ENCODE measurements at regions not wholly inside any gene's neighbourhood (a gene's known extent, or its start where the extent isn't known, plus 50 kb on each side); places are given as distances from the start of the nearest gene placed in this dataset.

GRCh38 chr7:17516771-17517170, 218.3 kb downstream of the AHR start:
- Mint-ChIP-seq H3K4me1 (peaks cover 4% of the 10 kb centered on the region), H3K27me3 (ENCODE audit: low read depth) (no peaks in the 10 kb centered on the region), H3K9me3 (peaks cover 4% of the 10 kb centered on the region), H3K36me3 (ENCODE audit: low read depth) (no peaks in the 10 kb centered on the region), H3K27ac (ENCODE audit: unreplicated experiment) (no peak overlapping the region), H3K4me3 (no peak overlapping the region)
- no peak for DNase-seq (ENCODE audit: low read depth, low spot score)
- no peak for TF ChIP-seq CTCF (conservative IDR thresholded peaks at IDR 0.05)

GRCh38 chr7:17520941-17521340, 222.5 kb downstream of the AHR start:
- TF ChIP-seq CTCF (conservative IDR thresholded peaks at IDR 0.05), result no peak
- no peaks in the 10 kb centered on the region for H3K27me3 Mint-ChIP-seq (ENCODE audit: low read depth)
- H3K36me3 Mint-ChIP-seq (ENCODE audit: low read depth), result no peaks in the 10 kb centered on the region
- no peak overlapping the region for H3K27ac Mint-ChIP-seq (ENCODE audit: unreplicated experiment)
- peaks cover 4% of the 10 kb centered on the region for H3K9me3 Mint-ChIP-seq
- H3K4me1 Mint-ChIP-seq, result peaks cover 8% of the 10 kb centered on the region
- no peak for DNase-seq (ENCODE audit: low read depth, low spot score)
- H3K4me3 Mint-ChIP-seq, result no peak overlapping the region

- H3K27me3 Mint-ChIP-seq (ENCODE audit: low read depth), result no peaks in the 10 kb centered on the region
- H3K4me1 Mint-ChIP-seq, result peaks cover 8% of the 10 kb centered on the region
- H3K9me3 Mint-ChIP-seq, result peaks cover 4% of the 10 kb centered on the region
- H3K4me3 Mint-ChIP-seq, result no peak overlapping the region
- no peak for TF ChIP-seq CTCF (conservative IDR thresholded peaks at IDR 0.05)
- DNase-seq (ENCODE audit: low read depth, low spot score), result no peak
- no peak overlapping the region for H3K27ac Mint-ChIP-seq (ENCODE audit: unreplicated experiment)
- no peaks in the 10 kb centered on the region for H3K36me3 Mint-ChIP-seq (ENCODE audit: low read depth)
Measured at GRCh38 chr7:17521437-17521836, 223.0 kb downstream of the AHR start.

- H3K27ac Mint-ChIP-seq (ENCODE audit: unreplicated experiment), result no peak overlapping the region
- H3K27me3 Mint-ChIP-seq (ENCODE audit: low read depth), result no peaks in the 10 kb centered on the region
- H3K4me1 Mint-ChIP-seq, result peaks cover 8% of the 10 kb centered on the region
- no peak for TF ChIP-seq CTCF (conservative IDR thresholded peaks at IDR 0.05)
- no peaks in the 10 kb centered on the region for H3K36me3 Mint-ChIP-seq (ENCODE audit: low read depth)
- no peak overlapping the region for H3K4me3 Mint-ChIP-seq
- no peak for DNase-seq (ENCODE audit: low read depth, low spot score)
- peaks cover 5% of the 10 kb centered on the region for H3K9me3 Mint-ChIP-seq
Measured at GRCh38 chr7:17523813-17524739, 225.6 kb downstream of the AHR start.

GRCh38 chr7:17524746-17525145, 226.3 kb downstream of the AHR start:
- TF ChIP-seq CTCF (conservative IDR thresholded peaks at IDR 0.05), result no peak
- H3K4me1 Mint-ChIP-seq, result peaks cover 8% of the 10 kb centered on the region
- H3K36me3 Mint-ChIP-seq (ENCODE audit: low read depth), result no peaks in the 10 kb centered on the region
- no peak for DNase-seq (ENCODE audit: low read depth, low spot score)
- no peak overlapping the region for H3K4me3 Mint-ChIP-seq
- no peaks in the 10 kb centered on the region for H3K27me3 Mint-ChIP-seq (ENCODE audit: low read depth)
- H3K9me3 Mint-ChIP-seq, result peaks cover 6% of the 10 kb centered on the region
- H3K27ac Mint-ChIP-seq (ENCODE audit: unreplicated experiment), result peak overlapping the region; percentile 19

Measured in neural crest cell (in vitro differentiated cells).